GM12878 (cell line): ENCODE measurements at regions not wholly inside any gene's neighbourhood (a gene's known extent, or its start where the extent isn't known, plus 50 kb on each side); places are given as distances from the start of the nearest gene placed in this dataset.

Experiments used
- EZH2 ChIP-seq: IDR thresholded peaks from 2 replicates; pipeline ENCODE4 v1.6.1; 2012; ENCODE audit warnings: low read depth, mild to moderate bottlenecking, control low read depth, inconsistent platforms, low read length, borderline replicate concordance; ENCODE audit not compliant: control insufficient read depth
- GABPA ChIP-seq: IDR thresholded peaks from 2 replicates; pipeline ENCODE4 v1.6.1; 2014; ENCODE audit warnings: antibody characterized with exemption, low read depth, mild to moderate bottlenecking, inconsistent platforms
- RFX5 ChIP-seq: IDR thresholded peaks from 2 replicates; pipeline ENCODE4 v1.6.1; 2011; ENCODE audit warnings: low read depth, low read length, improper control_type of control experiment
- TF ChIP-seq, protein P1 (sequence below): fragments of 450-650 bp; conservative IDR thresholded peaks from 2 replicates; pipeline ENCODE4 v1.6.1; 2017; ENCODE audit warnings: mild to moderate bottlenecking, moderate library complexity

DNA sequence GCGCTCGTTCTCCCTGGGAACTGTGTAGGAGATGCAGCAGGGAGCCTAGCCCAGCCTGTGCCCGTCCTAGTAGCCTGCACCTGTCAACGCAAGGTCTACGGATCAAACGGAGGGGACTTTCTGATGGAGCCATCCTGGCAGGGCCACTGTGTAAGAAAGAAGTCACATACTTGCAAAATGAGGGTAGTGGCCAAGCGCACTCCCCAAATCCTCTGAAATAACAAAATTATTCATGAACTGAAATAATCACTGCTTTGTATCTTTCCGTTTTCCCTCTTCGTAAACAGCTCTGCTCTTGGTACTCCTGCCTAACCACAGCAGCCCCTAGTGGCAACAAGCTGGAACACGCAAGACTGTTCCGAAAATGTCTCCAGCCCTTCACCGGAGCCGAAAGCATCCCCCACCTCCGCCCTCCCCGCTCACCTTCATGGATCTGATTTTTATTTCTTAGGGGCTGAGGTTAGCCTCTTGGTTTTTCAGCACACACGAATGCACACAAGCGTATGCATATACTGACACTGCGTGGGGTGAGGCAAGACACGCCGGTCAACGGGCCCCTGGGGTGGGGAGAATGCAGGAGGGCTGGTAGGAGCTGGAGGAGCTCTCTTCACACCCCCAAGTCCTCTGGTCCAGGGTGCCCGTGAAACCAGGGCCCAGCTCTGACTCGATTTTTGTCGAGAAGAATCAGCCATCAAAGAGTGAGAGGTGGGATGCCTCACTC is 100.8 kb downstream of the ABCC12 start:
- TF ChIP-seq RFX5, result no peak
- no peak for TF ChIP-seq GABPA
- TF ChIP-seq EZH2, result no peak
- TF ChIP-seq, protein P1, sequence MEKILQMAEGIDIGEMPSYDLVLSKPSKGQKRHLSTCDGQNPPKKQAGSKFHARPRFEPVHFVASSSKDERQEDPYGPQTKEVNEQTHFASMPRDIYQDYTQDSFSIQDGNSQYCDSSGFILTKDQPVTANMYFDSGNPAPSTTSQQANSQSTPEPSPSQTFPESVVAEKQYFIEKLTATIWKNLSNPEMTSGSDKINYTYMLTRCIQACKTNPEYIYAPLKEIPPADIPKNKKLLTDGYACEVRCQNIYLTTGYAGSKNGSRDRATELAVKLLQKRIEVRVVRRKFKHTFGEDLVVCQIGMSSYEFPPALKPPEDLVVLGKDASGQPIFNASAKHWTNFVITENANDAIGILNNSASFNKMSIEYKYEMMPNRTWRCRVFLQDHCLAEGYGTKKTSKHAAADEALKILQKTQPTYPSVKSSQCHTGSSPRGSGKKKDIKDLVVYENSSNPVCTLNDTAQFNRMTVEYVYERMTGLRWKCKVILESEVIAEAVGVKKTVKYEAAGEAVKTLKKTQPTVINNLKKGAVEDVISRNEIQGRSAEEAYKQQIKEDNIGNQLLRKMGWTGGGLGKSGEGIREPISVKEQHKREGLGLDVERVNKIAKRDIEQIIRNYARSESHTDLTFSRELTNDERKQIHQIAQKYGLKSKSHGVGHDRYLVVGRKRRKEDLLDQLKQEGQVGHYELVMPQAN, result no peak
